T-cell (primary cell): ENCODE measurements at regions not wholly inside any gene's neighbourhood (a gene's known extent, or its start where the extent isn't known, plus 50 kb on each side); places are given as distances from the start of the nearest gene placed in this dataset.

Experiments used
- ATAC-seq, 4 experiments: fragments of 200-7000 bp in 3 of 4; fragments of 150-1000 bp in 1 of 4; cut with Tn5 transposase; replicated peaks in 1 of 4; 1 replicate in 3 of 4; 2 replicates in 1 of 4; pipeline ENCODE4 v1.10.0; 2021; ENCODE audit warnings: moderate library complexity in 3 of 4, mild to moderate bottlenecking in 2 of 4, moderate number of reproducible peaks in 1 of 4
- CTCF ChIA-PET, 2 donors: fragments of 300-600 bp; sonication (Branson Sonifier 250); formaldehyde crosslinking; loops; one replicate each; lab custom pipeline; 2022; ENCODE audit warnings: antibody characterized with exemption in 2 of 2; lab: Charles Lee
- POLR2A ChIA-PET, 2 donors: fragments of 300-600 bp; sonication (Branson Sonifier 250); formaldehyde crosslinking; loops; one replicate each; lab custom pipeline; 2022; ENCODE audit warnings: antibody characterized with exemption in 2 of 2; lab: Charles Lee
- DNase-seq, 35 experiments: peaks; one replicate each; pipeline versions ENCODE4 v3.0.0 to v3.0.0-alpha.2; 2013 to 2023
- H3K27ac ChIP-seq: one replicate; pipeline ENCODE4 v1.5.1; 2013; ENCODE audit warnings: low read length
- H3K27me3 ChIP-seq, 2 experiments: replicated peaks in 1 of 2; 1 replicate in 1 of 2; 2 replicates in 1 of 2; pipeline versions ENCODE4 v1.6.1 to v1.7.0; 2013; ENCODE audit warnings: low read length in 1 of 2, mixed read lengths in 1 of 2; ENCODE audit not compliant: control insufficient read depth in 2 of 2, insufficient read depth in 2 of 2; ENCODE audit errors: extremely low read depth in 1 of 2
- H3K36me3 ChIP-seq, 2 donors: 1 replicate in 1 of 2; 2 replicates in 1 of 2; pipeline versions ENCODE4 v1.6.1 to v1.7.0; 2013; ENCODE audit warnings: low read length in 1 of 2; ENCODE audit not compliant: control insufficient read depth in 2 of 2, insufficient read depth in 1 of 2; ENCODE audit errors: extremely low read depth in 1 of 2
- H3K4me1 ChIP-seq, 2 experiments: 1 replicate in 1 of 2; 2 replicates in 1 of 2; pipeline versions ENCODE4 v1.6.1 to v1.7.0; 2013; ENCODE audit warnings: low read length in 2 of 2, mixed read lengths in 1 of 2; ENCODE audit not compliant: insufficient read depth in 2 of 2, control insufficient read depth in 1 of 2; ENCODE audit errors: extremely low read depth in 1 of 2
- H3K4me3 ChIP-seq, 2 donors: 1 replicate in 1 of 2; 2 replicates in 1 of 2; pipeline versions ENCODE4 v1.5.1 to v1.7.0; 2013; ENCODE audit warnings: mild to moderate bottlenecking in 2 of 2, low read length in 1 of 2, moderate library complexity in 1 of 2; ENCODE audit not compliant: control insufficient read depth in 1 of 2; ENCODE audit errors: extremely low read depth in 1 of 2
- H3K9me3 ChIP-seq: 2 replicates; pipeline ENCODE4 v1.7.0; 2013
- H3K27ac Mint-ChIP-seq, 2 donors: one replicate each; pipeline ENCODE4 v1.8.0; 2020 to 2021; ENCODE audit warnings: mild to moderate bottlenecking in 2 of 2, mixed read lengths in 2 of 2
- H3K27me3 Mint-ChIP-seq, 2 donors: one replicate each; pipeline ENCODE4 v1.8.0; 2021 to 2022; ENCODE audit warnings: mixed read lengths in 2 of 2
- H3K36me3 Mint-ChIP-seq: one replicate; pipeline ENCODE4 v1.8.0; 2021; ENCODE audit warnings: mixed read lengths
- H3K4me1 Mint-ChIP-seq, 3 donors: one replicate each; pipeline ENCODE4 v1.8.0; 2020 to 2022; ENCODE audit warnings: mixed read lengths in 3 of 3, mild to moderate bottlenecking in 1 of 3
- H3K4me3 Mint-ChIP-seq, 3 donors: one replicate each; pipeline ENCODE4 v1.8.0; 2020 to 2022; ENCODE audit warnings: mild to moderate bottlenecking in 3 of 3, mixed read lengths in 3 of 3, moderate library complexity in 3 of 3
- H3K9me3 Mint-ChIP-seq, 3 donors: one replicate each; pipeline ENCODE4 v1.8.0; 2020 to 2022; ENCODE audit warnings: mixed read lengths in 3 of 3
- WGBS: methylation state at CpG from one replicate; pipeline ENCODE4 v1.1.5; 2013; ENCODE audit warnings: missing lambda C conversion rate; ENCODE audit not compliant: insufficient coverage; 5-methylcytosine and 5-hydroxymethylcytosine counted together

DNA sequence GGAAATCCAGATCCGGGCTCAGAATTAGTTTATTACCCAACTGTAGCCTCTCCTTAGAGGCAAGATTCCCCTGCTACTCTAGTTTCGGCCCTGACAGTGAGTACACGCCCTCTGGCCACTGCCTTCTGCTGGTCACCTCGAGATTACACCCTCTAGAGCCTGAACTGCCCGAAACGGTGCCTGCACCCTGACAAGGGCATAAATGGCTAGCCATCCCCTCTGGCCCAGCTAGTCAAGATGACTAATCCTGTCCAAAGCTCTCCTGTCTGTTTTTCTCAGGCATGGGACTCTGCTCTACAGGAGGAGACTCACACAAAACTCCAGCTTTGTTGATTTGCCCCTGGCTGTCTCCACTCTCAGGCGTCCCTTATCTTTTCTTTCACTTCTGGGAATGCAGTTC, 150.5 kb upstream of the UBE2E2 start:
- no peak overlapping the region for H3K4me3 Mint-ChIP-seq
- DNase-seq: no peak
- 86% methylated on average over 7 of the region's 7 CpGs for WGBS
- H3K27me3 Mint-ChIP-seq: no peaks in the 10 kb centered on the region
- no peaks in the 10 kb centered on the region for H3K27me3 ChIP-seq
- H3K27ac Mint-ChIP-seq: no peak overlapping the region
- no peak overlapping the region for H3K27ac ChIP-seq
- H3K4me3 ChIP-seq: no peak overlapping the region
- peaks cover 3 to 8% (median 5%) of the 10 kb centered on the region in 3 donors for H3K9me3 Mint-ChIP-seq
- peaks cover 0 to 11% of the 10 kb centered on the region in 2 experiments for H3K4me1 ChIP-seq
- H3K36me3 ChIP-seq: no peaks in the 10 kb centered on the region
- no peaks in the 10 kb centered on the region for H3K9me3 ChIP-seq
- ChIA-PET CTCF (no interaction called here), POLR2A (interaction anchor here in 1 of 2 donors (0.5 kb wide), 1 partner anchor 13 kb away, joined by 3 read pairs; no protein-coding TSS in a partner anchor)
- H3K4me1 Mint-ChIP-seq: peaks cover 13 to 22% (median 20%) of the 10 kb centered on the region in 3 donors
- H3K36me3 Mint-ChIP-seq: no peaks in the 10 kb centered on the region
- no peak for ATAC-seq

DNA sequence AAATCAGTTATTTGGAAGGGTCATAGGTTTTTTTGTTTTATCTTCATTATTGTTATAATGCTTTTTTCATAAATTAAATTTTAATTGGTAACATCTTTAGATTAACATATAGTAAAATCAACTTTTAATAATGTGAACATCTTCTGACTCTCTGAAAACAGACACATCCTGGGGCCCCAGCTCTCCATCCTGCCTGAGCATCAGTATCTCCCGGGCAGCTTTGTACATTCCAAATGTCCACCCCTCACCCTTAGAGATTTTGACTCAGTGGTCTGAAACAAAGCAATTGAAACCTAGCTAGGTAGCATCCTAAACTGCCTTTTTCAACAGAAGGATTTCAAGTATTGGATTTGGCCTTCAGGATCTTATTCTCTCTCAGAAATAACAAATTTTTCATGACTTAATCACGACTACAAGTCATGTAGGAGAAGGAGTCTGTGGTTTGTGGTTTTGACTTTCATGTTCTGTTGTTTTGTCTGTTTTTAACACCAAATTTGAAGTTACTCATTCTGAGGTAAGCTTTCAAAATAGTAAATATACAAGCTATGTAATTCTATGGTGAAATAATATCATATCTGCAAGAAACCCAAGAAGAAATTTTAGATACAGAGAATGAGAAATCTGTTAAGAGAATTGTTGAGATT, 147.3 kb upstream of the UBE2E2 start:
- whole genome bisulfite sequencing: no CpG with 5 or more reads among the region's 2 CpGs

DNA sequence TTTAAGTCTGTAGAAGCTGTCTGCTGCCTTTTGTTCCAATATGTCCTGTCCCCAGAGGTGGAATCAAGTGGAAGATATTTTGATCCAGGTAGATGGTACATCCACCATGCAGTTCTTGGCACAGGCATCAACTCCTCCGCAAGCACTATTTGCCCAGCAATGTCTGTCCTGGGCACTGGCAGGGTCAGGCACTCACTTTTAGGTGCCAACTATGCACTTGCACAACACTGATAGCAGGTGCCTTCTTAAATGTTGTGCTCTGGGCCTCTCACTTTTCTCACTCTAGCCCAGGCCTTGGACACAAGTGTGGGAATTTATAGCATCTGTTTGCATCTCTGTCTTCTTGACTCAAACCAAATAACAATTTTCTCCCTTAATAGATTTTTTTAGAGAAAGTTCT, 140.5 kb upstream of the UBE2E2 start:
- CTCF ChIA-PET: no interaction called here
- DNase-seq (no peak), ATAC-seq (no peak)
- Histone ChIP-seq H3K9me3 (no peaks in the 10 kb centered on the region), H3K4me3 (no peak overlapping the region), H3K36me3 (no peaks in the 10 kb centered on the region), H3K27me3 (no peaks in the 10 kb centered on the region), H3K4me1 (no peaks in the 10 kb centered on the region), H3K27ac (no peak overlapping the region)
- POLR2A ChIA-PET: no interaction called here
- Mint-ChIP-seq H3K27me3 (no peaks in the 10 kb centered on the region), H3K27ac (no peak overlapping the region), H3K4me1 (peaks cover 0 to 2% (median under 1%) of the 10 kb centered on the region in 3 donors), H3K36me3 (no peaks in the 10 kb centered on the region), H3K4me3 (no peak overlapping the region), H3K9me3 (peaks cover 8 to 16% (median 8%) of the 10 kb centered on the region in 3 donors)
- WGBS: 88% methylated on average over 1 of the region's 1 CpG

More for the DNA sequence above, 147.3 kb upstream of the UBE2E2 start:
- Histone ChIP-seq H3K4me1 (peaks cover 0 to 11% of the 10 kb centered on the region in 2 experiments), H3K4me3 (no peak overlapping the region), H3K9me3 (no peaks in the 10 kb centered on the region), H3K27me3 (no peaks in the 10 kb centered on the region), H3K36me3 (no peaks in the 10 kb centered on the region), H3K27ac (no peak overlapping the region)
- no peaks in the 10 kb centered on the region for H3K27me3 Mint-ChIP-seq
- ATAC-seq (peak in 3 of 4 experiments; percentile 48 to 57 (median 53)), DNase-seq (peak in 1 of 35 experiments; percentile 23)
- POLR2A ChIA-PET: no interaction called here
- H3K4me1 Mint-ChIP-seq: peaks cover 13 to 24% (median 20%) of the 10 kb centered on the region in 3 donors
- H3K27ac Mint-ChIP-seq: peak overlapping the region; percentile 58 to 60
- no peaks in the 10 kb centered on the region for H3K36me3 Mint-ChIP-seq
- H3K9me3 Mint-ChIP-seq: peaks cover 5 to 13% (median 8%) of the 10 kb centered on the region in 3 donors
- H3K4me3 Mint-ChIP-seq: no peak overlapping the region
- CTCF ChIA-PET: no interaction called here

DNA sequence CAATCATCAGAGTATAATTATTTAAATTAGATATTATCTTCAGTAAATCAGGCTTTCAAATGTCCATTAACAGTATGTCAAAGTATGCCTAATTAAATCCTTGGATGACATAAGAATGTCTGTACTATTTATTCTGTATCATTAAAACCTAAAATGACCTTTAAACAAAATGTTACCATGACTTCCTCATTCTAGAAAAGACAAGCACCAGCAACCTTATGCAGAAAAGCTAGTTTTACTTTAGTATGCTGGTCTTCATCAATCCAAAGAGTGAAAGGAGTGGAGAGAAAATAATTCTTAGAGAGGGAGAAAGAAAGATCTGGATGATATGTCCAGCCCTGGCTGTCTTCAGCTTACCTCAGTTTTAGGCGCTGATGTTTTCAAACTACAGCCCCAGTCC, 140.1 kb upstream of the UBE2E2 start:
- no peak for ATAC-seq
- Mint-ChIP-seq H3K36me3 (no peaks in the 10 kb centered on the region), H3K27me3 (no peaks in the 10 kb centered on the region), H3K27ac (no peak overlapping the region), H3K4me1 (no peaks in the 10 kb centered on the region), H3K9me3 (peaks cover 8 to 16% (median 8%) of the 10 kb centered on the region in 3 donors), H3K4me3 (no peak overlapping the region)
- POLR2A ChIA-PET: no interaction called here
- Histone ChIP-seq H3K9me3 (no peaks in the 10 kb centered on the region), H3K27me3 (no peaks in the 10 kb centered on the region), H3K36me3 (no peaks in the 10 kb centered on the region), H3K27ac (no peak overlapping the region), H3K4me1 (no peaks in the 10 kb centered on the region), H3K4me3 (no peak overlapping the region)
- CTCF ChIA-PET: no interaction called here
- WGBS: no CpG with 5 or more reads among the region's 1 CpG
- no peak for DNase-seq

DNA sequence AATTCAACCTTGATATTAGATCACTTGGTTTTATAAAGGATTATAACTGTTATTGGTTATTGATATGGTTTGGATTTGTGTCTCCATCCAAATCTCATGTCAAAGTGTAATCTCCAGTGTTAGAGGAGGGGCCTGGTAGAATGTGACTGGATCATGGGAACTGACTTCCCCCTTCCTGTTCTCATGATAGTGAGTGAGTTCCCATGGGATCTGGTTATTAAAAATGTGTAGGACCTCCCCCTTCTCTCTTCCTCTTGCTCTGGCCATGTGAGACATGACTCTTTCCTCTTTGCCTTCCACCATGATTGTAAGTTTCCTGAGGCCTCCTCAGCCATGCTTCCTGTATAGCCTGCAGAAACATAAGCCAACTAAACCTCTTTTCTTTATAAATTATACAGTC, 136.0 kb upstream of the UBE2E2 start:
- no peak overlapping the region for H3K4me3 Mint-ChIP-seq
- Histone ChIP-seq H3K36me3 (no peaks in the 10 kb centered on the region), H3K27ac (no peak overlapping the region), H3K4me1 (no peaks in the 10 kb centered on the region), H3K4me3 (no peak overlapping the region), H3K27me3 (peaks cover 0 to 3% of the 10 kb centered on the region in 2 experiments), H3K9me3 (no peaks in the 10 kb centered on the region)
- no peaks in the 10 kb centered on the region for H3K36me3 Mint-ChIP-seq
- H3K27me3 Mint-ChIP-seq: peaks cover 3 to 7% of the 10 kb centered on the region in 2 donors
- peaks cover 0 to 6% (median 0%) of the 10 kb centered on the region in 3 donors for H3K9me3 Mint-ChIP-seq
- no peaks in the 10 kb centered on the region for H3K4me1 Mint-ChIP-seq
- no peak overlapping the region for H3K27ac Mint-ChIP-seq
- POLR2A ChIA-PET: no interaction called here
- ATAC-seq: no peak
- DNase-seq: no peak
- CTCF ChIA-PET: no interaction called here

DNA sequence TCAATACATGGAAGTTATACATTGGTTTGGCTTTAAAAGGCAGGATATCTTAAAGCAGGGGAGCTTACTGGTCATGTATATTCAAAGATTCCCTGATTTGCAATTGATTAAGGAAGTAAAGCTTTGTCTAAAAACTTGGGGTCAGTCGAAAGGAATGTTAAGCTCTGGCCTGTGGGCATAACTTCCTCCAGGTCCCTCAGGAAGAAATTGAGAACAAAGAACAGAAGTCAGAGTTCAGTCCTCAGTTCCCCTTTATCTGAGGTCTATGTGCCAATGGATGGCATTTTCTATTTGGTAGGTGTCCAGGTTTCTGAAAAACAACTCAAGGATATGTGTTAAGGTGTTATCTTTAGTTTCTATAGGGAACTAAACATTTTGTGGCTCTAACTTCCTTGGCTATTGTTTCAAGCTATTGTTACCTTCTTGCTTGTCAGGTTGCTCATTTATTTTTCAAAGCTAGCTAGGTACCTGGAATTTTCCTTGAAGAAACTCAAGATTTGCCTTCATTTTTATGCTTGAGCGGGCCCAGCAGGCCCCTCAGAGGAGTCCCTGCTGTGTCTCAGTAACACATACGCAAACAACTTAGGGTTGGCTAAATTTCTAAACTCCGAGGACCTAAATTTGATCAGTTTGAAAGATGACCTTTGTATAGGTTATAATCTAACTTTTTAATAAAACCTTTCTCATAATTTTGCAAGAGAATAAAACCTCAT, 135.0 kb upstream of the UBE2E2 start:
- no peak overlapping the region for H3K4me3 Mint-ChIP-seq
- 75% methylated on average over 1 of the region's 4 CpGs for WGBS
- Histone ChIP-seq H3K27me3 (peaks cover 0 to 3% of the 10 kb centered on the region in 2 experiments), H3K9me3 (no peaks in the 10 kb centered on the region), H3K36me3 (no peaks in the 10 kb centered on the region), H3K27ac (no peak overlapping the region), H3K4me1 (no peaks in the 10 kb centered on the region), H3K4me3 (no peak overlapping the region)
- H3K27me3 Mint-ChIP-seq: peaks cover 3 to 7% of the 10 kb centered on the region in 2 donors
- DNase-seq (no peak), ATAC-seq (no peak)
- H3K27ac Mint-ChIP-seq: no peak overlapping the region
- ChIA-PET CTCF (no interaction called here), POLR2A (no interaction called here)
- H3K9me3 Mint-ChIP-seq: peaks cover 0 to 6% (median 0%) of the 10 kb centered on the region in 3 donors
- no peaks in the 10 kb centered on the region for H3K36me3 Mint-ChIP-seq
- no peaks in the 10 kb centered on the region for H3K4me1 Mint-ChIP-seq
